DND-41 (cell line): ENCODE measurements at regions not wholly inside any gene's neighbourhood (a gene's known extent, or its start where the extent isn't known, plus 50 kb on each side); places are given as distances from the start of the nearest gene placed in this dataset.

ENCODE experiments used
- EZH2 ChIP-seq: IDR thresholded peaks from 3 replicates; pipeline ENCODE4 v1.6.1; 2012; ENCODE audit warnings: borderline replicate concordance, low read depth, mild to moderate bottlenecking, moderate library complexity, low read length, inconsistent platforms; ENCODE audit not compliant: severe bottlenecking
- TF ChIP-seq, protein P1 (sequence below): IDR thresholded peaks from 2 replicates; pipeline ENCODE4 v1.5.1; 2012; ENCODE audit warnings: borderline replicate concordance, low read length, moderate library complexity, mild to moderate bottlenecking; ENCODE audit not compliant: poor library complexity, severe bottlenecking; ENCODE audit errors: extremely low read depth

- TF ChIP-seq, protein P1, sequence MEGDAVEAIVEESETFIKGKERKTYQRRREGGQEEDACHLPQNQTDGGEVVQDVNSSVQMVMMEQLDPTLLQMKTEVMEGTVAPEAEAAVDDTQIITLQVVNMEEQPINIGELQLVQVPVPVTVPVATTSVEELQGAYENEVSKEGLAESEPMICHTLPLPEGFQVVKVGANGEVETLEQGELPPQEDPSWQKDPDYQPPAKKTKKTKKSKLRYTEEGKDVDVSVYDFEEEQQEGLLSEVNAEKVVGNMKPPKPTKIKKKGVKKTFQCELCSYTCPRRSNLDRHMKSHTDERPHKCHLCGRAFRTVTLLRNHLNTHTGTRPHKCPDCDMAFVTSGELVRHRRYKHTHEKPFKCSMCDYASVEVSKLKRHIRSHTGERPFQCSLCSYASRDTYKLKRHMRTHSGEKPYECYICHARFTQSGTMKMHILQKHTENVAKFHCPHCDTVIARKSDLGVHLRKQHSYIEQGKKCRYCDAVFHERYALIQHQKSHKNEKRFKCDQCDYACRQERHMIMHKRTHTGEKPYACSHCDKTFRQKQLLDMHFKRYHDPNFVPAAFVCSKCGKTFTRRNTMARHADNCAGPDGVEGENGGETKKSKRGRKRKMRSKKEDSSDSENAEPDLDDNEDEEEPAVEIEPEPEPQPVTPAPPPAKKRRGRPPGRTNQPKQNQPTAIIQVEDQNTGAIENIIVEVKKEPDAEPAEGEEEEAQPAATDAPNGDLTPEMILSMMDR = no peak
- TF ChIP-seq EZH2 = no peak
These were observed 146.5 kb downstream of the NOC3L start for GRCh38 chr10:94216201-94216600.
